WTC11 (cell line): ENCODE measurements at regions not wholly inside any gene's neighbourhood (a gene's known extent, or its start where the extent isn't known, plus 50 kb on each side); places are given as distances from the start of the nearest gene placed in this dataset.

Experiments used
- ESRRA ChIP-seq: sonication (generic); formaldehyde crosslinking; IDR thresholded peaks from 2 replicates; pipeline ENCODE4 v1.8.1; 2022; ENCODE audit warnings: mild to moderate bottlenecking, missing genetic modification reagents, borderline replicate concordance
- FOXK1 ChIP-seq: sonication (generic); formaldehyde crosslinking; IDR thresholded peaks from 2 replicates; pipeline ENCODE4 v1.8.0; 2022; ENCODE audit warnings: mild to moderate bottlenecking, moderate library complexity, missing genetic modification reagents
- FOXP1 ChIP-seq: sonication (generic); formaldehyde crosslinking; IDR thresholded peaks from 2 replicates; pipeline ENCODE4 v1.8.0; 2022; ENCODE audit warnings: missing genetic modification reagents, mild to moderate bottlenecking, moderate library complexity, borderline replicate concordance
- GRHL2 ChIP-seq: fragments of 250-450 bp; sonication (Bioruptor Pico); IDR thresholded peaks from 2 replicates; pipeline ENCODE4 v1.8.0; 2022; ENCODE audit warnings: mild to moderate bottlenecking, moderate library complexity; ENCODE audit not compliant: insufficient replicate concordance, severe bottlenecking
- NR1H2 ChIP-seq: sonication (generic); formaldehyde crosslinking; IDR thresholded peaks from 2 replicates; pipeline ENCODE4 v1.9.0; 2021; ENCODE audit warnings: mild to moderate bottlenecking, moderate library complexity, missing genetic modification reagents
- PRRX2 ChIP-seq: fragments of 250-450 bp; sonication (Bioruptor Pico); IDR thresholded peaks from 2 replicates; pipeline ENCODE4 v1.8.0; 2021; ENCODE audit warnings: mild to moderate bottlenecking
- TCF7 ChIP-seq: sonication (generic); formaldehyde crosslinking; IDR thresholded peaks from 2 replicates; pipeline ENCODE4 v1.8.0; 2022; ENCODE audit warnings: mild to moderate bottlenecking, low read depth, missing genetic modification reagents, moderate library complexity
- ZBTB21 ChIP-seq: sonication (generic); formaldehyde crosslinking; IDR thresholded peaks from 2 replicates; pipeline ENCODE4 v1.8.1; 2023; ENCODE audit warnings: mild to moderate bottlenecking, missing genetic modification reagents, borderline replicate concordance
- ZNF416 ChIP-seq: fragments of 250-450 bp; sonication (Bioruptor Pico); IDR thresholded peaks from 2 replicates; pipeline ENCODE4 v1.9.0; 2021; ENCODE audit warnings: mild to moderate bottlenecking, inconsistent platforms
- TF ChIP-seq, protein P1 (sequence below): fragments of 200-600 bp; IDR thresholded peaks from 2 replicates; pipeline ENCODE4 v1.8.0; 2022; ENCODE audit warnings: antibody characterized with exemption
- TF ChIP-seq, protein P2 (sequence below): fragments of 250-450 bp; sonication (Bioruptor Pico); IDR thresholded peaks from 2 replicates; pipeline ENCODE4 v1.9.0; 2021; ENCODE audit warnings: moderate library complexity, mild to moderate bottlenecking, inconsistent platforms, borderline replicate concordance
- TF ChIP-seq, protein P3 (sequence below): sonication (generic); formaldehyde crosslinking; IDR thresholded peaks from 2 replicates; pipeline ENCODE4 v1.8.0; 2022; ENCODE audit warnings: mild to moderate bottlenecking, missing genetic modification reagents

DNA sequence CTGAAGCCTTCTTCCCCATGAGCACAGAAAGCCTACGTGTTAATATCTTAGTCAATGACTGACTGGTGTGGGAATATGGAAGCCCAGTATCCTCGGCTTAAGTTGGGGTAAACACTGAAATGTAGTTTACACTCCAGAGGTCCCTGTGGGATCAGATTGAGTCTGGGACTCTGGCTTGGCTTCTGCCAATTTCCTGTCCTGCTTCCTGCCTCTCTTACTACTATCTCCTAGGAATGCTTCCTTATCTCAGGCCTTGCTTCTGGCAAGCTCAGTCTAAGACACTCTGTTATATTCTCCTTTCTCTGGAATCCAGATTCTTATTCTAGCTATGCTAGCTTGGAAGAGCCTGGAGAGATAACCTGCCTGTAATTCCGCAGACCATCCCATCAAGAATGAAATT is 174.0 kb upstream of the LDB2 start:
- TF ChIP-seq, protein P1, sequence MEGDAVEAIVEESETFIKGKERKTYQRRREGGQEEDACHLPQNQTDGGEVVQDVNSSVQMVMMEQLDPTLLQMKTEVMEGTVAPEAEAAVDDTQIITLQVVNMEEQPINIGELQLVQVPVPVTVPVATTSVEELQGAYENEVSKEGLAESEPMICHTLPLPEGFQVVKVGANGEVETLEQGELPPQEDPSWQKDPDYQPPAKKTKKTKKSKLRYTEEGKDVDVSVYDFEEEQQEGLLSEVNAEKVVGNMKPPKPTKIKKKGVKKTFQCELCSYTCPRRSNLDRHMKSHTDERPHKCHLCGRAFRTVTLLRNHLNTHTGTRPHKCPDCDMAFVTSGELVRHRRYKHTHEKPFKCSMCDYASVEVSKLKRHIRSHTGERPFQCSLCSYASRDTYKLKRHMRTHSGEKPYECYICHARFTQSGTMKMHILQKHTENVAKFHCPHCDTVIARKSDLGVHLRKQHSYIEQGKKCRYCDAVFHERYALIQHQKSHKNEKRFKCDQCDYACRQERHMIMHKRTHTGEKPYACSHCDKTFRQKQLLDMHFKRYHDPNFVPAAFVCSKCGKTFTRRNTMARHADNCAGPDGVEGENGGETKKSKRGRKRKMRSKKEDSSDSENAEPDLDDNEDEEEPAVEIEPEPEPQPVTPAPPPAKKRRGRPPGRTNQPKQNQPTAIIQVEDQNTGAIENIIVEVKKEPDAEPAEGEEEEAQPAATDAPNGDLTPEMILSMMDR = no peak
- no peak for TF ChIP-seq NR1H2 (CRISPR knock-in tag)
- no peak for TF ChIP-seq GRHL2 (CRISPR knock-in tag)
- no peak for TF ChIP-seq ESRRA (CRISPR knock-in tag)
- no peak for TF ChIP-seq TCF7 (CRISPR knock-in tag)
- TF ChIP-seq ZBTB21 (CRISPR knock-in tag) = no peak
- no peak for TF ChIP-seq FOXK1 (CRISPR knock-in tag)
- TF ChIP-seq, protein P2, sequence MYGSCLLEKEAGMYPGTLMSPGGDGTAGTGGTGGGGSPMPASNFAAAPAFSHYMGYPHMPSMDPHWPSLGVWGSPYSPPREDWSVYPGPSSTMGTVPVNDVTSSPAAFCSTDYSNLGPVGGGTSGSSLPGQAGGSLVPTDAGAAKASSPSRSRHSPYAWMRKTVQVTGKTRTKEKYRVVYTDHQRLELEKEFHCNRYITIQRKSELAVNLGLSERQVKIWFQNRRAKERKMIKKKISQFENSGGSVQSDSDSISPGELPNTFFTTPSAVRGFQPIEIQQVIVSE (CRISPR knock-in tag) = no peak
- TF ChIP-seq FOXP1 (CRISPR knock-in tag) = no peak
- no peak for TF ChIP-seq PRRX2
- no peak for TF ChIP-seq ZNF416 (CRISPR knock-in tag)
- TF ChIP-seq, protein P3, sequence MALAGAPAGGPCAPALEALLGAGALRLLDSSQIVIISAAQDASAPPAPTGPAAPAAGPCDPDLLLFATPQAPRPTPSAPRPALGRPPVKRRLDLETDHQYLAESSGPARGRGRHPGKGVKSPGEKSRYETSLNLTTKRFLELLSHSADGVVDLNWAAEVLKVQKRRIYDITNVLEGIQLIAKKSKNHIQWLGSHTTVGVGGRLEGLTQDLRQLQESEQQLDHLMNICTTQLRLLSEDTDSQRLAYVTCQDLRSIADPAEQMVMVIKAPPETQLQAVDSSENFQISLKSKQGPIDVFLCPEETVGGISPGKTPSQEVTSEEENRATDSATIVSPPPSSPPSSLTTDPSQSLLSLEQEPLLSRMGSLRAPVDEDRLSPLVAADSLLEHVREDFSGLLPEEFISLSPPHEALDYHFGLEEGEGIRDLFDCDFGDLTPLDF = no peak
